LNCAP (cell line): ENCODE measurements at regions not wholly inside any gene's neighbourhood (a gene's known extent, or its start where the extent isn't known, plus 50 kb on each side); places are given as distances from the start of the nearest gene placed in this dataset.

Source experiments
- TF ChIP-seq, protein P1 (sequence below): fragments of 450-650 bp; IDR thresholded peaks from 2 replicates; pipeline ENCODE4 v1.5.1; 2017; ENCODE audit warnings: mild to moderate bottlenecking

DNA sequence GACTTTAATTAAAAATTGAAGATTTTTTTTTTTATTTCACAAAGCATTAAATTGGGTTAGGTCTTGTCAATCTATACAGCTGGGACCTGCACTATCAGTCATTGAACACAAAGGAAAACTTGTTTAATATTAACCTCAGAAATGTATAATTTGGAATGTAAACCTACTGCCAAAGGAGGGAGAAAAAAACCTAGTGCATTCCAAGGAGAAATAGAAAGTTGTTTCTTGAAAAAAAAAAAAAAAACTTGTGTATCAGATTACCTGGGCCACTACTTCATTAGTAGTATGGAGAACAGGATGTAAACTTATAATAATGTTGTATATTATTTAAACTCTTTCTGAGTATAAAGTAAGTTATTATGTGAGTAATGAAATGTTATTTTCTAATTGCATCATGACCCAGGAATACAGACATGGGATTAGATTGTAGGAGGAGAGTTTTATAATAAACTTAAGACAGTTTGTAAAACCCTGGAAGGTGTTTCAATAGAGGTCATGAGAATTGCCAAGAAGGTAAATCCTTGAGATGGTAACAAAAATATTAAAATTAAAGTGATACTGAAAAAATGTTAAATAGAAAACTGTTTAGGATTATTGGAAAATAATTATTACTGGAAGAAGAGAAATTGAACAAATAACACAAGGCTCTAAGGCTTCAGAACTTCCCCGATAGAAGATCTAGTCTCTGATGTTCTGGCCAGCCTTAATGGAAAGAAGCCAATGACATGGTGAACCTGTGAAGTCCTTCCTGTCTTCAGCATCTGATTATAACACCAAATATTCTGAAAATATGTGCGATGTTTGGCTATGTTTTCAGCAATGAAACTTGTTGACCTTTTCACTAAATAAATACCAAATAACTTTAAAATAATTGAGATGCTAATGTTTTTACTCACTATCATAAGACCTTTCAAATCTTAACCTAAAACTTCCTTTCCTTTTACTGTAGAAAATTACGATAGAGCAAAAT lies 412.8 kb upstream of the LYPLAL1 start:
- TF ChIP-seq, protein P1, sequence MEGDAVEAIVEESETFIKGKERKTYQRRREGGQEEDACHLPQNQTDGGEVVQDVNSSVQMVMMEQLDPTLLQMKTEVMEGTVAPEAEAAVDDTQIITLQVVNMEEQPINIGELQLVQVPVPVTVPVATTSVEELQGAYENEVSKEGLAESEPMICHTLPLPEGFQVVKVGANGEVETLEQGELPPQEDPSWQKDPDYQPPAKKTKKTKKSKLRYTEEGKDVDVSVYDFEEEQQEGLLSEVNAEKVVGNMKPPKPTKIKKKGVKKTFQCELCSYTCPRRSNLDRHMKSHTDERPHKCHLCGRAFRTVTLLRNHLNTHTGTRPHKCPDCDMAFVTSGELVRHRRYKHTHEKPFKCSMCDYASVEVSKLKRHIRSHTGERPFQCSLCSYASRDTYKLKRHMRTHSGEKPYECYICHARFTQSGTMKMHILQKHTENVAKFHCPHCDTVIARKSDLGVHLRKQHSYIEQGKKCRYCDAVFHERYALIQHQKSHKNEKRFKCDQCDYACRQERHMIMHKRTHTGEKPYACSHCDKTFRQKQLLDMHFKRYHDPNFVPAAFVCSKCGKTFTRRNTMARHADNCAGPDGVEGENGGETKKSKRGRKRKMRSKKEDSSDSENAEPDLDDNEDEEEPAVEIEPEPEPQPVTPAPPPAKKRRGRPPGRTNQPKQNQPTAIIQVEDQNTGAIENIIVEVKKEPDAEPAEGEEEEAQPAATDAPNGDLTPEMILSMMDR: no peak

DNA sequence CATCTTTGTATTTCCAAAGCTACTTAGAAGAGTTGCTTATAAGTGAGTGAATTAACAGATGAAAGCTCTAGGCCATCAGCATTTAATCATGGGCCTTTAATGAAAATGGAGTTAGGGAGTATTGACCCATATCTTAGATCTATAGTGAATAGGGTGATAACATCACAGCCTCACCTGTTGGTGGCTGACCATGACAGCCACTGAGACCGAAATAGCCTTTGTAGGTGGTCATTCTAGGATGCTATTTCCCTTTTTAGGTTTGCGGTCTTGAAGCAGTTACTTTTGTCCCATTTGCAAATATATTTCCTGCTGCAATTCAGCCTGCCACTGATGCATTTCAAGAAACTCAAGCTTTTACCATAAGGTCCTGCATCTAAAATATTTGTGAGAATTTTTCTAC lies 410.1 kb upstream of the LYPLAL1 start:
- TF ChIP-seq, protein P1: no peak

DNA sequence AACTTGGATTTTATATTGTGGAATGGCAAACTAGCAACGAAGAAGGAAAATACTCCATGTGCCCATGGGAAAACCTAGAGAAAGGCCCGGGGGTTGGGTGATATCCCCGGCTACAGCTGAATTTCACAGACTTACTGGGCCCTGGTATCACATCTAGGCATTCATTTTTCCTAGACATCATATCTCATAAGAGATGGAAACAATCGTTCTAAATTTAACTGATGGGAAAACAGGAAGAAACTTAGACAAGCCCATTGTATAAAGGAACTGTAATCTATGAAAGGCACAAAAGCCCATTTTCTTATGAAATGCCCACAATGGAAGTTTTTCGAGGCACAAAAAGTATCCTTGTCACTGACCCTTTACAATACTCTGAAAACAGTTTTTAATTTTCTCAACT lies 407.9 kb upstream of the LYPLAL1 start:
- TF ChIP-seq, protein P1: no peak

DNA sequence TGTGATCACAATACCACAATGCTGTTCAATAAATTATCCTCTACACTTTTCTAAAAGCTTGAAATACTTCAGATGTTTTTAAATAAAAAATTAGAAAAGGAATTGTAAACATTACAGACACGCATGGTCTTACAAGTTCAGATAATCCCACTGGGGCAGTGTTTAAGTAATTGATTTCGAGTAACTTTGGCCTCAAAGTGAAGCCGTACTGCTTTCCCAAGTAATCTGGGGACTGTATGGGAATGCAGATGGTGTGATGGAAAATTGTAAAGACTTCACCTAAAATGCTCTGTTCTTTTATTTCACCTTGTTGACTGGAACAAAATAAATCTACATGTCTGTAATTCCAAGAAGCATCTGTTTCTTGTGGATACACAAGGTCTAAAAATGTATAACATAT lies 401.7 kb upstream of the LYPLAL1 start:
- TF ChIP-seq, protein P1: no peak

DNA sequence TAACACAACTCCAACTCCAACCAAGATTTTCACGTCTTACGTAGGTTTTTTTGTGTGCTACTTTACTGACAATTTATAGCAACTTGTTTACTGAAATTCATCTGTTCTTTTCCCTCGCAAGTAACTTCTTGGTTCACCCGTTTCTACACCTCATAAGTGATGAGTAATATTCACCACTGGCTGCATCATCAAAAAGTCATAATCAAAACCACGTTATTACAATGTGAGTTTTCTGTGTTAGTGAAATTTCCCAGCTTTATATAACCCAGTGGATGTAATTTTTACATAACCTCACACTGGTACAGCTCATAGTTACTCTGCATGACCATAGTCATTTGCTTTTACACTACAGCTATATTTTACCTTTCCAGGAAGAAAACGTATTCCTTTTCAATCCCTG lies 401.1 kb upstream of the LYPLAL1 start:
- TF ChIP-seq, protein P1: no peak

DNA sequence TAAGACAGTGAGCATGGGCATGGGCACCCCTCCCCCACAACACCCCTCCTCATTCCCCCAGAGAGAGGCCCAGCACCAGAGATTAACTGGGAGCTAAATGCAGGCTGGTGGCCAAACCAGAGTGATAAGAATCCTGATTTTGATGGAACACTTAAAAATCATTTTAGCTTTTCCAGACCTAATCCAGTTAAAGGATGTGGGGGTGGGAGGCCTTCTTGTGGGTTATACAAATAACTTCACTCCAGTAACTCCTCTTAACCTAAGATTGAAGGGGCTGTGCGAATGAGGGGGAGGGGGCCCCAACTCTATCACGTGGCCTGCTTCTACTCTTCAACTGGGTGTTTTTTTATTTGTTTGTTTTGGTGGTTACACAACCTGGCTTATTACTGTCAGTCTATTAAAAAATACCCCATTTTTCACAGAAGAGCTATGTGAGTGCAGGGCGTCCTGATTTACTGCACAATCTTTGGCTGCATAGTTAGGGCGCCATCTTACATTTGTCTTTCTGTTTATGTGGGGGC lies 398.1 kb upstream of the LYPLAL1 start:
- TF ChIP-seq, protein P1: no peak

DNA sequence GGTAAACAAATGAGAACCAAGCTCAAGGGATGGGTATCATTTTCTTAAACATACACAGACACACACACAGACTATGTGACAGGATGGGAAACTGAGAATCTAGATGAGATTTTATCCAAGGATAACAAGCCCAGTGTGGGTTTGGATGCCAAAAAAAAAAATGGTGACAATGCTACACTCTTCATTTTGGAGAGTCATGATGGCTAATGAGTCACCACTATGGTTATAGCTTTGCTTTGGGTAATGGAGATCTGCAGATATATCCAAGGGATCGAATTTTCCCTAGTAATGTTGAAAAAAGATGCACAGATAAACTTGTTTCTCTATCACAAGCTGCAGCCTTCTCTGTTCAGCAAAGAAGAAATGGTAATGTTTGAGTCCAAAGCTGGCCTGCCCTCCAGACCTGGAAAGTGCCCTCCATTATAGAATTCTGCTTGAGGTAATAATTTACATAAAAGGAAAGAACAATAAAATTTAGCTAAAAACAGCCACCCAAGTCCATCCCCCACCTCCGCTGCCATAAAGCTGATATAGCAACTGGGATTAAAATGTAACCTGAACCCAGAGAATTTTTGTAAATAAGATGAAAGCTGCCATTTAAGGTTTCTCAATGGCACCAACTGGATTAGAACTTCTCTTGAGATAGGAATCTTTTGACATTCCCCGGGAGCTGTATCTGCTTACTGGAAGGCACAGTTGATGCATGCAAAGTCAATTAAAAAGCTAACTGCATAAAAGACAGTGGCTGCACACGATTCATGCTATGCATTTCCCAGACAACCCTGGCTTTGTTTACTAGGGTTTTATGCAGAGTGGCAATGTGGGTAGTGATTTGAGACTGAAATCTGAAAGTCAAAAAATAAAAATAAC lies 395.2 kb upstream of the LYPLAL1 start:
- TF ChIP-seq, protein P1: no peak
